ENCODE measurements at regions not wholly inside any gene's neighbourhood (a gene's known extent, or its start where the extent isn't known, plus 50 kb on each side); places are given as distances from the start of the nearest gene placed in this dataset.
"Not testable (repeated sequence)": the region's sequence is repeated elsewhere in the genome, so short reads cannot be mapped to it uniquely, and the experiment has no call there.

DNA sequence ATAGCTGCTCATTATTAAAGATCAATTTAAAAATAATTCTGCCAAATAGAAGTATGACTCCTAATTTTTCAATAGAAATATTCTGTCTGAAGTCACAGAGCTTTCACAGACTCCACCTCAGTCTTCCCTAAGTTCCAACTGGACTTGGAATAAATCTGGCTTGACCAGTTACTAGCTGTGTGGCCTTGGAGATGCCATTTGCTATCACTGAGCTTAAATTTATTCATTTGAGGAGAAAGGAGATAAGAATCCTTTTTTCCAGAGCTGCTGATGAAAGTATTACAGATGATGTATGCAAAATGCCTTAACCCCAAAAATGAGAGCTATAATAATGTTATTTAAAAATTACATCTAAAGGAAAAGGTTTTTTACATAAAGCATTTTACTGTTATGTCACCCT is 125.0 kb downstream of the GJA1 start:
- DNase-seq (ENCODE audit: low read depth, low spot score) (no peak), ATAC-seq (no peak)
- in situ Hi-C loops (cut with HindIII; ENCODE audit: low pct_unique_long_range_greater_than_20kb, low sequenced_read_pairs) (no loop called here), intact Hi-C loops (cut with micrococcal nuclease; ENCODE audit: unreplicated experiment) (no loop called here)
- H3K27ac ChIP-seq (ENCODE audit: low read length), result no peak overlapping the region
- H3K4me1 ChIP-seq (ENCODE audit: control insufficient read depth, insufficient read depth, low read length), result no peaks in the 10 kb centered on the region
- no peaks in the 10 kb centered on the region for H3K27me3 ChIP-seq (ENCODE audit: control insufficient read depth, insufficient read depth, low read length)
- no peaks in the 10 kb centered on the region for H3K9me3 ChIP-seq (ENCODE audit: control insufficient read depth, insufficient read depth, low read depth, low read length)
- H3K4me3 ChIP-seq (ENCODE audit: low read depth in 2 of 2, low read length in 2 of 2), result no peak overlapping the region
- BruUV-seq (replicated peaks), result no TSS peak
- ChIA-PET POLR2A (no interaction called here), CTCF (no interaction called here)
- H3K36me3 ChIP-seq (ENCODE audit: control insufficient read depth, insufficient read depth, low read length), result no peaks in the 10 kb centered on the region
- TF ChIP-seq SIN3A (IDR thresholded peaks at IDR 0.05; ENCODE audit: borderline replicate concordance, insufficient read depth, low read depth, low read length) (no peak), TCF7L2 (IDR thresholded peaks at IDR 0.05; ENCODE audit: low read depth, low read length) (no peak), POLR2AphosphoS5 (IDR thresholded peaks at IDR 0.05; ENCODE audit: low read depth, low read length) (no peak)
- TF ChIP-seq, protein P1, sequence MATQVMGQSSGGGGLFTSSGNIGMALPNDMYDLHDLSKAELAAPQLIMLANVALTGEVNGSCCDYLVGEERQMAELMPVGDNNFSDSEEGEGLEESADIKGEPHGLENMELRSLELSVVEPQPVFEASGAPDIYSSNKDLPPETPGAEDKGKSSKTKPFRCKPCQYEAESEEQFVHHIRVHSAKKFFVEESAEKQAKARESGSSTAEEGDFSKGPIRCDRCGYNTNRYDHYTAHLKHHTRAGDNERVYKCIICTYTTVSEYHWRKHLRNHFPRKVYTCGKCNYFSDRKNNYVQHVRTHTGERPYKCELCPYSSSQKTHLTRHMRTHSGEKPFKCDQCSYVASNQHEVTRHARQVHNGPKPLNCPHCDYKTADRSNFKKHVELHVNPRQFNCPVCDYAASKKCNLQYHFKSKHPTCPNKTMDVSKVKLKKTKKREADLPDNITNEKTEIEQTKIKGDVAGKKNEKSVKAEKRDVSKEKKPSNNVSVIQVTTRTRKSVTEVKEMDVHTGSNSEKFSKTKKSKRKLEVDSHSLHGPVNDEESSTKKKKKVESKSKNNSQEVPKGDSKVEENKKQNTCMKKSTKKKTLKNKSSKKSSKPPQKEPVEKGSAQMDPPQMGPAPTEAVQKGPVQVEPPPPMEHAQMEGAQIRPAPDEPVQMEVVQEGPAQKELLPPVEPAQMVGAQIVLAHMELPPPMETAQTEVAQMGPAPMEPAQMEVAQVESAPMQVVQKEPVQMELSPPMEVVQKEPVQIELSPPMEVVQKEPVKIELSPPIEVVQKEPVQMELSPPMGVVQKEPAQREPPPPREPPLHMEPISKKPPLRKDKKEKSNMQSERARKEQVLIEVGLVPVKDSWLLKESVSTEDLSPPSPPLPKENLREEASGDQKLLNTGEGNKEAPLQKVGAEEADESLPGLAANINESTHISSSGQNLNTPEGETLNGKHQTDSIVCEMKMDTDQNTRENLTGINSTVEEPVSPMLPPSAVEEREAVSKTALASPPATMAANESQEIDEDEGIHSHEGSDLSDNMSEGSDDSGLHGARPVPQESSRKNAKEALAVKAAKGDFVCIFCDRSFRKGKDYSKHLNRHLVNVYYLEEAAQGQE (IDR thresholded peaks at IDR 0.05; ENCODE audit: insufficient read depth in 1 of 2, low read depth in 2 of 2, low read length in 1 of 2), result no peak
- TF ChIP-seq, protein P2, sequence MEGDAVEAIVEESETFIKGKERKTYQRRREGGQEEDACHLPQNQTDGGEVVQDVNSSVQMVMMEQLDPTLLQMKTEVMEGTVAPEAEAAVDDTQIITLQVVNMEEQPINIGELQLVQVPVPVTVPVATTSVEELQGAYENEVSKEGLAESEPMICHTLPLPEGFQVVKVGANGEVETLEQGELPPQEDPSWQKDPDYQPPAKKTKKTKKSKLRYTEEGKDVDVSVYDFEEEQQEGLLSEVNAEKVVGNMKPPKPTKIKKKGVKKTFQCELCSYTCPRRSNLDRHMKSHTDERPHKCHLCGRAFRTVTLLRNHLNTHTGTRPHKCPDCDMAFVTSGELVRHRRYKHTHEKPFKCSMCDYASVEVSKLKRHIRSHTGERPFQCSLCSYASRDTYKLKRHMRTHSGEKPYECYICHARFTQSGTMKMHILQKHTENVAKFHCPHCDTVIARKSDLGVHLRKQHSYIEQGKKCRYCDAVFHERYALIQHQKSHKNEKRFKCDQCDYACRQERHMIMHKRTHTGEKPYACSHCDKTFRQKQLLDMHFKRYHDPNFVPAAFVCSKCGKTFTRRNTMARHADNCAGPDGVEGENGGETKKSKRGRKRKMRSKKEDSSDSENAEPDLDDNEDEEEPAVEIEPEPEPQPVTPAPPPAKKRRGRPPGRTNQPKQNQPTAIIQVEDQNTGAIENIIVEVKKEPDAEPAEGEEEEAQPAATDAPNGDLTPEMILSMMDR (IDR thresholded peaks at IDR 0.05), result no peak

DNA sequence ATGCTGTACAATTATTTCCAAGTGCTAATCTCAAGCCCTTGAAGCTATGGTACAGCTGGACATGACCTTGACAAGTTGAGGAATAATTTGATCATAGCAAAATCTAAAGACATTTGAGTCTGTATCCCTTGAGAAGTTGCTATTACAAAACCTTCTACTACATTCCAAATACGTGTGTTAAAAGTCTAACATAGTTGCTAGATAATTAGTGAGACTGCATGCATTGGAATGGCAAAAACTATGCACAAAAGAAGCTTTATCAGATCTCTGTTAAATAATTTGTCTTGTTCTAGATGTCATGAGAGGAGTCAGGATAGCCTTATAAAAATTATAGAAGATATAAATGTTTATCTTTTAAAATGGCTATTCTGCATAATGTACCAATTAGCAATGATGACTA is 127.8 kb downstream of the GJA1 start:
- no TSS peak for BruUV-seq (replicated peaks)
- H3K9me3 ChIP-seq (ENCODE audit: control insufficient read depth, insufficient read depth, low read depth, low read length), result no peaks in the 10 kb centered on the region
- DNase-seq (ENCODE audit: low read depth, low spot score), result no peak
- ChIA-PET POLR2A (no interaction called here), CTCF (no interaction called here)
- H3K27ac ChIP-seq (ENCODE audit: low read length), result no peak overlapping the region
- no peaks in the 10 kb centered on the region for H3K27me3 ChIP-seq (ENCODE audit: control insufficient read depth, insufficient read depth, low read length)
- TF ChIP-seq TCF7L2 (IDR thresholded peaks at IDR 0.05; ENCODE audit: low read depth, low read length) (no peak), SIN3A (IDR thresholded peaks at IDR 0.05; ENCODE audit: borderline replicate concordance, insufficient read depth, low read depth, low read length) (no peak), POLR2AphosphoS5 (IDR thresholded peaks at IDR 0.05; ENCODE audit: low read depth, low read length) (no peak)
- TF ChIP-seq, protein P2 (IDR thresholded peaks at IDR 0.05), result no peak
- TF ChIP-seq, protein P1 (IDR thresholded peaks at IDR 0.05; ENCODE audit: insufficient read depth in 1 of 2, low read depth in 2 of 2, low read length in 1 of 2), result no peak
- no peak for ATAC-seq
- H3K4me1 ChIP-seq (ENCODE audit: control insufficient read depth, insufficient read depth, low read length), result no peaks in the 10 kb centered on the region
- in situ Hi-C loops (cut with HindIII; ENCODE audit: low pct_unique_long_range_greater_than_20kb, low sequenced_read_pairs) (no loop called here), intact Hi-C loops (cut with micrococcal nuclease; ENCODE audit: unreplicated experiment) (no loop called here)
- no peak overlapping the region for H3K4me3 ChIP-seq (ENCODE audit: low read depth in 2 of 2, low read length in 2 of 2)
- no peaks in the 10 kb centered on the region for H3K36me3 ChIP-seq (ENCODE audit: control insufficient read depth, insufficient read depth, low read length)

DNA sequence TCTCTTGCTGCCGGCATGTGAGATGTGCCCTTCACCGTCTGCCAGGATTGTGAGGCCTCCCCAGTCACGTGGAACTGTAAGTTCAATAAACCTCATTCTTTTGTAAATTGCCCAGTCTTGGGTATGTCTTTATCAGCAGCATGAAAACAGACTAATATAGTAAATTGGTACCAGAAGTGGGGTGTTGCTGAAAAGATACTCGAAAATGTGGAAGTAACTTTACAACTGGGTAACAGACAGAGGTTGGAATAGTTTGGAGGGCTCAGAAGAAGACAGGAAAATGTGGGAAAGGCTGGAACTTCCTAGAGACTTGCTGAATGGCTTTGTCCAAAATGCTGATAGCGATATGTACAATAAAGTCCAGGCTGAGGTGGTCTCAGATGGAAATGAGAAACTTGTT is 129.1 kb downstream of the GJA1 start:
- H3K27ac ChIP-seq (ENCODE audit: low read length); ATAC-seq; POLR2A ChIA-PET; H3K27me3 ChIP-seq (ENCODE audit: control insufficient read depth, insufficient read depth, low read length); CTCF ChIA-PET; intact Hi-C loops (cut with micrococcal nuclease; ENCODE audit: unreplicated experiment); H3K9me3 ChIP-seq (ENCODE audit: control insufficient read depth, insufficient read depth, low read depth, low read length); H3K4me3 ChIP-seq (ENCODE audit: low read depth in 2 of 2, low read length in 2 of 2); BruUV-seq (replicated peaks); H3K36me3 ChIP-seq (ENCODE audit: control insufficient read depth, insufficient read depth, low read length); DNase-seq (ENCODE audit: low read depth, low spot score); in situ Hi-C loops (cut with HindIII; ENCODE audit: low pct_unique_long_range_greater_than_20kb, low sequenced_read_pairs); H3K4me1 ChIP-seq (ENCODE audit: control insufficient read depth, insufficient read depth, low read length): not testable (repeated sequence)

Data from Panc1 (cell line).